H1 (cell line): ENCODE measurements at regions not wholly inside any gene's neighbourhood (a gene's known extent, or its start where the extent isn't known, plus 50 kb on each side); places are given as distances from the start of the nearest gene placed in this dataset.

ENCODE experiments used
- CTCF ChIA-PET: fragments of 300-600 bp; sonication (Branson Sonifier 250); formaldehyde crosslinking; loops from one replicate; lab custom pipeline; 2021; ENCODE audit not compliant: partially characterized antibody; lab: Charles Lee
- POLR2A ChIA-PET: fragments of 300-600 bp; sonication (Branson Sonifier 250); formaldehyde crosslinking; loops from one replicate; lab custom pipeline; 2021; ENCODE audit warnings: inconsistent platforms; ENCODE audit not compliant: partially characterized antibody; lab: Charles Lee
- DNase-seq, 2 experiments: peaks; one replicate each; pipeline versions ENCODE4 v3.0.0 to v3.0.0-alpha.2; 2010 to 2022; ENCODE audit warnings: low spot score in 2 of 2, low read depth in 1 of 2, mixed read lengths in 1 of 2
- FAIRE-seq: peaks from 2 replicates; lab custom pipeline; 2011; peaks lifted over from hg19 to GRCh38; lab: Jason Lieb, UNC
- H2AFZ ChIP-seq: 2 replicates; pipeline ENCODE4 v1.8.1; 2012; ENCODE audit warnings: low read length, inconsistent platforms
- H2AK5ac ChIP-seq: 2 replicates; pipeline ENCODE4 v1.6.1; 2013; ENCODE audit warnings: low read depth, low read length
- H2BK120ac ChIP-seq: replicated peaks from 2 replicates; pipeline ENCODE3; 2013; ENCODE audit warnings: low read depth, low read length, inconsistent platforms
- H2BK12ac ChIP-seq: 2 replicates; pipeline ENCODE4 v1.6.1; 2013; ENCODE audit warnings: low read depth, low read length
- H2BK15ac ChIP-seq: 2 replicates; pipeline ENCODE4 v1.6.1; 2013; ENCODE audit warnings: low read length
- H2BK20ac ChIP-seq: 2 replicates; pipeline ENCODE4 v1.6.1; 2013; ENCODE audit warnings: low read length
- H2BK5ac ChIP-seq: 2 replicates; pipeline ENCODE4 v1.6.1; 2013; ENCODE audit warnings: low read depth, low read length
- H3K14ac ChIP-seq: 2 replicates; pipeline ENCODE4 v1.6.1; 2013; ENCODE audit warnings: inconsistent platforms; ENCODE audit not compliant: insufficient read length
- H3K18ac ChIP-seq: 2 replicates; pipeline ENCODE4 v1.6.1; 2013; ENCODE audit warnings: low read length; ENCODE audit errors: extremely low read depth
- H3K23ac ChIP-seq: 2 replicates; pipeline ENCODE4 v1.6.1; 2013; ENCODE audit warnings: inconsistent platforms; ENCODE audit not compliant: insufficient read length
- H3K23me2 ChIP-seq: 2 replicates; pipeline ENCODE4 v1.6.1; 2013; ENCODE audit warnings: low read depth, low read length
- H3K27ac ChIP-seq: 2 replicates; pipeline ENCODE4 v1.6.1; 2011; ENCODE audit warnings: low read depth, low read length, inconsistent platforms
- H3K27me3 ChIP-seq, 4 experiments: replicated peaks in 1 of 4; 1 replicate in 1 of 4; 2 replicates in 3 of 4; pipeline versions ENCODE4 v1.6.1 to v1.8.1; 2011 to 2013; ENCODE audit warnings: low read length in 3 of 4, mild to moderate bottlenecking in 3 of 4, inconsistent platforms in 2 of 4, mixed read lengths in 2 of 4, moderate library complexity in 1 of 4; ENCODE audit not compliant: control insufficient read depth in 3 of 4, insufficient read depth in 3 of 4; ENCODE audit errors: extremely low read depth in 1 of 4
- H3K36me3 ChIP-seq, 4 experiments: 2 replicates each; pipeline versions ENCODE4 v1.6.1 to v1.8.1; 2011 to 2013; ENCODE audit warnings: mild to moderate bottlenecking in 4 of 4, low read length in 3 of 4, moderate library complexity in 2 of 4, control low read depth in 1 of 4, inconsistent platforms in 1 of 4; ENCODE audit not compliant: insufficient read depth in 4 of 4, control insufficient read depth in 2 of 4
- H3K4ac ChIP-seq: replicated peaks from 2 replicates; pipeline ENCODE3; 2013; ENCODE audit warnings: low read length, low read depth, mixed read lengths, inconsistent platforms; ENCODE audit not compliant: insufficient read length
- H3K4me1 ChIP-seq, 4 experiments: replicated peaks in 1 of 4; 1 replicate in 1 of 4; 2 replicates in 3 of 4; pipeline versions ENCODE4 v1.6.1 to v1.8.1; 2011 to 2013; ENCODE audit warnings: low read length in 3 of 4, inconsistent platforms in 2 of 4, mixed read lengths in 1 of 4; ENCODE audit not compliant: insufficient read depth in 4 of 4, control insufficient read depth in 3 of 4
- H3K4me2 ChIP-seq, 2 experiments: 2 replicates each; pipeline versions ENCODE4 v1.6.1 to v1.8.1; 2011 to 2013; ENCODE audit warnings: low read depth in 2 of 2, low read length in 2 of 2, control low read depth in 1 of 2, inconsistent platforms in 1 of 2, mild to moderate bottlenecking in 1 of 2; ENCODE audit not compliant: insufficient read depth in 1 of 2
- H3K4me3 ChIP-seq, 4 experiments: fragments of 200-600, 300-600 bp in 1 of 4; sonication (generic), shearing (Covaris generic), sonication (Bioruptor Twin) in 1 of 4; 2 replicates each; pipeline versions ENCODE4 v1.5.1 to v1.8.1; 2011 to 2016; ENCODE audit warnings: low read length in 4 of 4, low read depth in 3 of 4, control low read depth in 2 of 4, inconsistent platforms in 2 of 4, mild to moderate bottlenecking in 2 of 4, mixed read lengths in 1 of 4, moderate library complexity in 1 of 4; ENCODE audit not compliant: insufficient read depth in 2 of 4; ENCODE audit errors: extremely low read depth in 1 of 4
- H3K56ac ChIP-seq: replicated peaks from 2 replicates; pipeline ENCODE3; 2013; ENCODE audit warnings: low read depth, mild to moderate bottlenecking, mixed read lengths, low read length, inconsistent platforms; ENCODE audit not compliant: insufficient read length
- H3K79me1 ChIP-seq: 2 replicates; pipeline ENCODE4 v1.6.1; 2013; ENCODE audit warnings: low read depth, low read length, control low read depth
- H3K79me2 ChIP-seq, 2 experiments: 2 replicates each; pipeline versions ENCODE4 v1.6.1 to v1.8.1; 2012 to 2013; ENCODE audit warnings: low read length in 2 of 2, mild to moderate bottlenecking in 2 of 2, inconsistent platforms in 1 of 2; ENCODE audit not compliant: insufficient read depth in 2 of 2, control insufficient read depth in 1 of 2
- H3K9ac ChIP-seq, 4 experiments: replicated peaks in 1 of 4; 1 replicate in 1 of 4; 2 replicates in 3 of 4; pipeline versions ENCODE4 v1.6.1 to v1.8.1; 2011 to 2013; ENCODE audit warnings: low read depth in 3 of 4, low read length in 3 of 4, control low read depth in 2 of 4, mild to moderate bottlenecking in 2 of 4, moderate library complexity in 2 of 4, inconsistent platforms in 1 of 4; ENCODE audit errors: extremely low read depth in 1 of 4
- H3K9me3 ChIP-seq, 2 experiments: 2 replicates each; pipeline versions ENCODE4 v1.6.1 to v1.8.1; 2012 to 2013; ENCODE audit warnings: mild to moderate bottlenecking in 2 of 2, moderate library complexity in 2 of 2, control low read depth in 1 of 2, inconsistent platforms in 1 of 2, low read depth in 1 of 2, low read length in 1 of 2, mixed read lengths in 1 of 2; ENCODE audit not compliant: insufficient read depth in 2 of 2
- H4K20me1 ChIP-seq, 2 experiments: replicated peaks in 1 of 2; 2 replicates each; pipeline versions ENCODE3 to v1.8.1; 2011 to 2013; ENCODE audit warnings: inconsistent platforms in 2 of 2, low read length in 2 of 2, mild to moderate bottlenecking in 1 of 2; ENCODE audit not compliant: insufficient read depth in 2 of 2, control insufficient read depth in 1 of 2
- H4K5ac ChIP-seq: 2 replicates; pipeline ENCODE4 v1.6.1; 2013; ENCODE audit warnings: low read length, low read depth, mixed read lengths, inconsistent platforms; ENCODE audit not compliant: insufficient read length
- H4K8ac ChIP-seq: 2 replicates; pipeline ENCODE4 v1.8.0; 2013; ENCODE audit warnings: mild to moderate bottlenecking, moderate library complexity, low read length, inconsistent platforms; ENCODE audit not compliant: insufficient read depth; ENCODE audit errors: extremely low read depth
- H4K91ac ChIP-seq: replicated peaks from 2 replicates; pipeline ENCODE3; 2013; ENCODE audit warnings: low read length, mixed read lengths, inconsistent platforms; ENCODE audit not compliant: insufficient read length
- CEBPB ChIP-seq: IDR thresholded peaks from 2 replicates; pipeline ENCODE4 v1.6.1; 2012; ENCODE audit warnings: low read depth, low read length
- CHD2 ChIP-seq: IDR thresholded peaks from 2 replicates; pipeline ENCODE4 v1.6.1; 2012; ENCODE audit warnings: low read length, improper control_type of control experiment
- GTF2F1 ChIP-seq: IDR thresholded peaks from 2 replicates; pipeline ENCODE4 v1.6.1; 2012; ENCODE audit warnings: low read depth, low read length, improper control_type of control experiment, borderline replicate concordance
- JUND ChIP-seq: IDR thresholded peaks from 2 replicates; pipeline ENCODE4 v1.6.1; 2011; ENCODE audit warnings: mild to moderate bottlenecking, improper control_type of control experiment, low read length
- RNF2 ChIP-seq: fragments of 200-900, 300-1000 bp; sonication (generic); IDR thresholded peaks from 2 replicates; pipeline ENCODE4 v1.7.1; 2016; ENCODE audit warnings: borderline replicate concordance, low read depth, mild to moderate bottlenecking, antibody characterized with exemption, low read length; ENCODE audit not compliant: poor library complexity, severe bottlenecking; ENCODE audit errors: missing control alignments
- SP2 ChIP-seq: IDR thresholded peaks from 2 replicates; pipeline ENCODE4 v1.6.1; 2012; ENCODE audit warnings: mild to moderate bottlenecking, low read length, inconsistent platforms
- SRF ChIP-seq: IDR thresholded peaks from 2 replicates; pipeline ENCODE4 v1.6.1; 2011; ENCODE audit warnings: mild to moderate bottlenecking, low read depth, low read length, moderate library complexity
- TEAD4 ChIP-seq: IDR thresholded peaks from 2 replicates; pipeline ENCODE4 v1.6.1; 2012; ENCODE audit warnings: low read depth, low read length, inconsistent platforms, mixed read lengths
- WGBS, 2 experiments: shearing (Covaris generic) in 1 of 2; methylation state at CpG; one replicate each; pipeline versions ENCODE4 v1.1.6 to v1.1.7; 2013 to 2015; ENCODE audit warnings: low lambda C conversion rate in 2 of 2, mixed read lengths in 2 of 2, inconsistent platforms in 1 of 2, low coverage in 1 of 2, missing lambda C conversion rate in 1 of 2; ENCODE audit not compliant: insufficient replicate concordance in 2 of 2, insufficient coverage in 1 of 2, insufficient read length in 1 of 2; ENCODE audit errors: extremely low coverage in 1 of 2, missing lambda C conversion rate in 1 of 2; 5-methylcytosine and 5-hydroxymethylcytosine counted together
- TF ChIP-seq, protein P1 (sequence below): IDR thresholded peaks from 2 replicates; pipeline ENCODE4 v1.6.1; 2012; ENCODE audit warnings: inconsistent platforms
- TF ChIP-seq, protein P2 (sequence below): IDR thresholded peaks from 2 replicates; pipeline ENCODE4 v1.6.1; 2012; ENCODE audit warnings: low read length, inconsistent platforms

DNA sequence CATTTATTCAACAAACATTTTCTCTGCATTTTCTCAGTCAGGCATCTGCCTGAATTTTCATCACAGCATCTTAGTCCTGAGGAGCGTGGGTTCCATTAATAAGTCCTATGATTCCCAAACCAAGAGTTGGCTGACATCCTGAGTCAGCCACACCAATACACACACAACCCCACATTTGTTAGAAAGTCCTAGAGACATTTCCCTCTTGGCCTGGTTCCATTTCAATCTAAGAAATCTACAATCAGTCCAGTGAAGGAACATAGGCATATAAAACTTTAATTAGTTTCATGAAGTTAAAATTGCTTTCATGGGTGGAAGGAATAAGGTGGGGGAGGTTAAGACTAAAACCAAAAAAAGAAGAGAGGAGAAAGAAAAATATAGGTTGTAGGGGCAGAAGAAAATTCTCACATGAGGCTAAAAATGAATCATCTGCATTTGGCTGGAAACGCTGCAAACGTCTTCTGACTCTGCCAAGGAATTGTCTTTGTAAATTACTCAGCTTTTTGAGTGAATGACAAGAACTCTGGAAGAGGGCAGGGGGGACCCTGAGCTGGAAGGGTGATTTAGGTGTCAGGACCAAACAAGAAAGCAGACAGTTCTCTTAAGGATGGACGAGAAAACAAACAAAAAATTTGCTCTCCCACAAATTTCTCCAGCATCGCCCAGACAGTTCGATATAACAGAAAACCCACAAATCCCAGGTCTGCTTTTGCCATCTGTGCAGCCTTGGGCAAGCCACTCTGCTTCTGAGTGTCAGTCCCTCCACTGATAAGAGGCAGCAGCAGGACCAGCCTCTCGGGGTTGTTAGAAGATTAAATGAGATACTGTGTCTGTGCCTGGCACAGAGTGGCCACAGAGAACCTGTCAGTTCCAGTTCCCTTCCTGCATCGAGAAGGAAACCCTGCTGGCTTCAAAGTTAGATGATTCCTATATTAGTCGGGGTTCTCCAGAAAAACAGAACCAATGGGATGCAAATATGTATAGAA, 289.7 kb downstream of the CDK5RAP2 start:
- no peak overlapping the region for H2AK5ac ChIP-seq
- H3K79me2 ChIP-seq: no peaks in the 10 kb centered on the region
- H3K23ac ChIP-seq: no peak overlapping the region
- H3K4ac ChIP-seq: no peak overlapping the region
- H3K14ac ChIP-seq: no peak overlapping the region
- no peaks in the 10 kb centered on the region for H3K27me3 ChIP-seq
- H3K56ac ChIP-seq: no peak overlapping the region
- no peaks in the 10 kb centered on the region for H3K36me3 ChIP-seq
- no peak overlapping the region for H2BK5ac ChIP-seq
- no peak overlapping the region for H4K5ac ChIP-seq
- H3K18ac ChIP-seq: no peak overlapping the region
- H2BK120ac ChIP-seq: no peak overlapping the region
- H2BK12ac ChIP-seq: no peak overlapping the region
- no peaks in the 10 kb centered on the region for H3K9me3 ChIP-seq
- no peaks in the 10 kb centered on the region for H3K79me1 ChIP-seq
- no peak for DNase-seq
- H4K8ac ChIP-seq: no peak overlapping the region
- no peaks in the 10 kb centered on the region for H4K20me1 ChIP-seq
- H3K4me1 ChIP-seq: peaks cover 0 to 3% (median 0%) of the 10 kb centered on the region in 4 experiments; a peak in 1 of 7 replicates
- no peak overlapping the region for H4K91ac ChIP-seq
- WGBS, 2 experiments: 87% methylated on average over 9 of the region's 9 CpGs; no CpG with 5 or more reads in 1 of the 2 experiments
- no peak overlapping the region for H2BK15ac ChIP-seq
- CTCF ChIA-PET: no interaction called here
- H3K4me3 ChIP-seq: no peak overlapping the region
- H2BK20ac ChIP-seq: no peak overlapping the region
- POLR2A ChIA-PET: no interaction called here
- no peak overlapping the region for H3K4me2 ChIP-seq
- H3K23me2 ChIP-seq: peaks cover 3% of the 10 kb centered on the region; the same call in 1 of the 2 replicates
- H3K9ac ChIP-seq: no peak overlapping the region
- H3K27ac ChIP-seq: no peak overlapping the region
- no peak overlapping the region for H2AFZ ChIP-seq
- FAIRE-seq: no peak
- TF ChIP-seq SRF: no peak
- TF ChIP-seq CEBPB: no peak
- TF ChIP-seq, protein P1, sequence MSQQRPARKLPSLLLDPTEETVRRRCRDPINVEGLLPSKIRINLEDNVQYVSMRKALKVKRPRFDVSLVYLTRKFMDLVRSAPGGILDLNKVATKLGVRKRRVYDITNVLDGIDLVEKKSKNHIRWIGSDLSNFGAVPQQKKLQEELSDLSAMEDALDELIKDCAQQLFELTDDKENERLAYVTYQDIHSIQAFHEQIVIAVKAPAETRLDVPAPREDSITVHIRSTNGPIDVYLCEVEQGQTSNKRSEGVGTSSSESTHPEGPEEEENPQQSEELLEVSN: no peak
- TF ChIP-seq TEAD4: no peak
- TF ChIP-seq, protein P2, sequence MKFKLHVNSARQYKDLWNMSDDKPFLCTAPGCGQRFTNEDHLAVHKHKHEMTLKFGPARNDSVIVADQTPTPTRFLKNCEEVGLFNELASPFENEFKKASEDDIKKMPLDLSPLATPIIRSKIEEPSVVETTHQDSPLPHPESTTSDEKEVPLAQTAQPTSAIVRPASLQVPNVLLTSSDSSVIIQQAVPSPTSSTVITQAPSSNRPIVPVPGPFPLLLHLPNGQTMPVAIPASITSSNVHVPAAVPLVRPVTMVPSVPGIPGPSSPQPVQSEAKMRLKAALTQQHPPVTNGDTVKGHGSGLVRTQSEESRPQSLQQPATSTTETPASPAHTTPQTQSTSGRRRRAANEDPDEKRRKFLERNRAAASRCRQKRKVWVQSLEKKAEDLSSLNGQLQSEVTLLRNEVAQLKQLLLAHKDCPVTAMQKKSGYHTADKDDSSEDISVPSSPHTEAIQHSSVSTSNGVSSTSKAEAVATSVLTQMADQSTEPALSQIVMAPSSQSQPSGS: no peak
- TF ChIP-seq RNF2: no peak
- no peak for TF ChIP-seq SP2
- TF ChIP-seq GTF2F1: no peak
- TF ChIP-seq JUND: no peak
- TF ChIP-seq CHD2: no peak
